Tibial nerve (tissue), 4 donors: ENCODE measurements at regions not wholly inside any gene's neighbourhood (a gene's known extent, or its start where the extent isn't known, plus 50 kb on each side); places are given as distances from the start of the nearest gene placed in this dataset.
"Not testable (repeated sequence)": the region's sequence is repeated elsewhere in the genome, so short reads cannot be mapped to it uniquely, and the experiment has no call there.

Experiments
- DNase-seq, 2 donors: peaks; one replicate each; pipeline ENCODE4 v3.0.0-alpha.2; 2019; ENCODE audit warnings: low spot score in 2 of 2
- H3K27ac ChIP-seq, 4 donors: fragments of 200-600 bp; sonication (generic) in 3 of 4; one replicate each; pipeline ENCODE4 v1.5.1; 2017 to 2019; ENCODE audit warnings: mild to moderate bottlenecking in 1 of 4
- H3K27me3 ChIP-seq, 2 donors: fragments of 200-600 bp; sonication (generic) in 1 of 2; one replicate each; pipeline versions ENCODE4 v1.5.1 to v1.6.0; 2017 to 2019
- H3K36me3 ChIP-seq, 3 donors: fragments of 200-600 bp; sonication (generic); one replicate each; pipeline ENCODE4 v1.5.1; 2018 to 2019
- H3K4me1 ChIP-seq, 4 donors: fragments of 200-600 bp; sonication (generic) in 3 of 4; one replicate each; pipeline ENCODE4 v1.5.1; 2017 to 2019
- H3K4me3 ChIP-seq, 4 donors: fragments of 200-600 bp; sonication (generic) in 3 of 4; one replicate each; pipeline ENCODE4 v1.5.1; 2017 to 2019; ENCODE audit warnings: mild to moderate bottlenecking in 1 of 4, moderate library complexity in 1 of 4
- H3K9me3 ChIP-seq, 4 donors: fragments of 200-600 bp; sonication (generic) in 3 of 4; one replicate each; pipeline ENCODE4 v1.5.1; 2017 to 2019
- CTCF ChIP-seq, 5 experiments: fragments of 200-600 bp in 3 of 5; fragments of 450-650 bp in 2 of 5; sonication (generic) in 3 of 5; IDR thresholded peaks; one replicate each; pipeline ENCODE4 v1.5.1; 2016 to 2019; ENCODE audit warnings: antibody characterized with exemption in 5 of 5, mild to moderate bottlenecking in 3 of 5, moderate library complexity in 2 of 5
- EP300 ChIP-seq, 2 donors: sonication (generic); formaldehyde crosslinking; IDR thresholded peaks; one replicate each; pipeline ENCODE4 v1.6.1; 2017; ENCODE audit warnings: antibody characterized with exemption in 2 of 2, mild to moderate bottlenecking in 1 of 2
- POLR2A ChIP-seq, 2 donors: fragments of 450-650 bp; IDR thresholded peaks; one replicate each; pipeline ENCODE4 v1.6.1; 2017; ENCODE audit warnings: antibody characterized with exemption in 2 of 2, mild to moderate bottlenecking in 2 of 2, moderate library complexity in 2 of 2
- WGBS, 2 donors: methylation state at CpG; one replicate each; pipeline ENCODE4 v1.1.5; 2018; 5-methylcytosine and 5-hydroxymethylcytosine counted together

DNA sequence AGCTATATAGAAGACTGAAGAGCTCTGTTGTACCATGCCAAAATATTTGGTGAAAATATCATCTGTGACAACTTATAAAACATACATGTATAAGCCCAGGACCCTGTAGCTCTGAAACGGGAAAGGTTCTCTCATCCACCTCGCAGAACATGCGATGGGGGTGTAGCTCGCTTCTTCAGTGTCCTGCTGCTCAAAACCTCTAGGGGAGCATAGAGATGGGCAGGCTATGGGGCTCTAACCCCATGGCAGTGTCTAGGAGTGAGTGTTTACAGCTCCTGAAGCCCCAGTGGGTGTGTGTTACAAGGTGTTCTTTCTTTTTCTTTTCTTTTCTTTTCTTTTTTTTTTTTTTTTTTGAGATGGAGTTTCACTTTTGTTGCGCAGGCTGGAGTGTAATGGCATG lies 505.2 kb upstream of the SYNCRIP start:
- Histone ChIP-seq H3K36me3 (no peaks in the 10 kb centered on the region), H3K9me3 (peaks cover 0 to 5% (median 0%) of the 10 kb centered on the region in 4 donors), H3K4me3 (no peak overlapping the region), H3K27ac (no peak overlapping the region), H3K4me1 (no peaks in the 10 kb centered on the region), H3K27me3 (no peaks in the 10 kb centered on the region)
- WGBS, 2 donors: 82 to 85% methylated on average over 5 of the region's 5 CpGs
- DNase-seq: no peak
- TF ChIP-seq EP300 (IDR thresholded peaks at IDR 0.05): no peak
- TF ChIP-seq CTCF (IDR thresholded peaks at IDR 0.05): no peak
- TF ChIP-seq POLR2A (IDR thresholded peaks at IDR 0.05): no peak

GRCh38 chr6:86147311-86147710 lies 504.6 kb upstream of the SYNCRIP start:
- H3K36me3 ChIP-seq: no peaks in the 10 kb centered on the region
- 93 to 95% methylated on average over 3 of the region's 3 CpGs for WGBS, 2 donors
- no peaks in the 10 kb centered on the region for H3K27me3 ChIP-seq
- H3K4me3 ChIP-seq: no peak overlapping the region
- TF ChIP-seq EP300 (IDR thresholded peaks at IDR 0.05) (no peak), POLR2A (IDR thresholded peaks at IDR 0.05) (no peak), CTCF (IDR thresholded peaks at IDR 0.05) (no peak)
- H3K27ac ChIP-seq: no peak overlapping the region
- peaks cover 0 to 6% (median 0%) of the 10 kb centered on the region in 4 donors for H3K9me3 ChIP-seq
- H3K4me1 ChIP-seq: no peaks in the 10 kb centered on the region
- DNase-seq: no peak

DNA sequence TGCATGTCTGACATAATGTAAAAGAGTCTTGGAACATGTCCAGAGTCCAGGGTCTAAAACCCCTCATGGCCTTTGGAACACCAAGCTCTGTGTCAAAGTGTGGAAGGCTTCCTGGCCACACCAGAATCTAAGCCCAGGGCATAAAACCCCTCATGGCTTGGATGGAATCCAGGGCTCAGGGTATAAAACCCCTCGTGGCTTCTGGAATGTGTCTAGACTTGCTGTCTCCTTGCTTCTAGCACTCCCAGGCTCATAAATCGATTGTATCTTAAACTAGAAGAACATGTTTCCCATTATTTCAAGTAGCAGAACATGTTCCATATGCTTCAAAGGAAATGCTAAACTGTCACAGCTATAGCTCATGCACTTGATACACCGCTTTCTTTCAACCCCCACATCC lies 504.1 kb upstream of the SYNCRIP start:
- WGBS, 2 donors: 36 to 42% methylated on average over 3 of the region's 3 CpGs

DNA sequence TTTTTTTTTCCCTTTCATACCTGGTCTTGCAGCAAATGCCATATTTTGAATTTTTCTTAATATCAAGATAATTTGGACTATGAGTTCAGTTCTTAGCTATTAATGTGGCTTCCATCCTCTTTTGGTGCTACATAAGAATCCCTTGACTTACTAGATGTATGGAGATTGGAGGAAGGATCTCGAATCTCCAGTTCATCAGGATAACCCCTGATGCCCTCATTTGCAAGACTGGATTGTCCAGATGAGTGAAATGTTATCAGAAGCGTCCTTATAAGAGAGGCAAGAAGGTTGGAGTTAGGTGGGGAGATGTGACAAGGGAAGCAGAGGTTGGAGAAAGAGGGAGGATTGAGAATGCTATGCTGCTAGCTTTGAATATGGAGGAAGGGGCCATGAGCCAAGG lies 499.6 kb upstream of the SYNCRIP start:
- H3K27ac ChIP-seq: no peak overlapping the region
- no peaks in the 10 kb centered on the region for H3K36me3 ChIP-seq
- 53 to 61% methylated on average over 2 of the region's 2 CpGs for WGBS, 2 donors
- peaks cover 0 to 6% (median 0%) of the 10 kb centered on the region in 4 donors for H3K9me3 ChIP-seq
- no peak overlapping the region for H3K4me3 ChIP-seq
- no peak for DNase-seq
- H3K27me3 ChIP-seq: no peaks in the 10 kb centered on the region
- no peak for TF ChIP-seq CTCF (IDR thresholded peaks at IDR 0.05)
- no peaks in the 10 kb centered on the region for H3K4me1 ChIP-seq

More for the DNA sequence above, 504.1 kb upstream of the SYNCRIP start:
- H3K27me3 ChIP-seq, H3K36me3 ChIP-seq, H3K4me1 ChIP-seq, DNase-seq, H3K27ac ChIP-seq, H3K9me3 ChIP-seq, H3K4me3 ChIP-seq: not testable (repeated sequence)

DNA sequence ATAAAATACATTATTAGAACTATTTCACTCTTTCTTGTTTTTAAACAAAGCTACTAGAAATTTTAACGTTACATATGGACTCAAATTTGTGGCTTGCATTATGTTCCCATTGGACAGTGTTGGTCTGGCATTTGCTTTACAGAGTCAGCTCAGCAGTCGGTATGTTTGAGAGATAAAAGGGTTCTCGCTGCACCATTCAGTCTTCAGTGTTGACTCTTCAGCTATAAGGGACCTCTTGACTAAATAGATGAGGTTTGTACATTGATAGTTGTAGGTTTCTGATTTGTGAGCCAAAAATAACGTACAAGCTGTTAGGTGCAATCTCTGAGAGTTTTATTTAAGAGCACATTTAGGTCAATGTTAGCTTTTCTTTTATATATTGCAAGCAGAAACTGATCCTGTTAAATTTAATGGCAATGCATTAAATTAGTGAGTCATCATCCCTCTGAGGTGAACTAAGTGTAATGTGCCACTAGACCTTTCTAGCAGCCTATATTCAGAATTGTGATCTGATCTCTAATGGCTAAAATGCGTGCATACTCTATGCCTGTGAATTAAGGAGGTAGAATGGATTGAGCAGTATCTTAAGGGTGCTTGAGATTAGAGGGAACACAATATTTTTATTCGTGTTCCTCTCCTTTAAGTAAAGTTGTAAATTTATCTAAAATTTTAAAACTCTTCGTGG lies 485.6 kb upstream of the SYNCRIP start:
- Histone ChIP-seq H3K27me3 (no peaks in the 10 kb centered on the region), H3K4me3 (no peak overlapping the region), H3K9me3 (peaks cover 0 to 15% (median 2%) of the 10 kb centered on the region in 4 donors), H3K27ac (no peak overlapping the region), H3K4me1 (no peaks in the 10 kb centered on the region), H3K36me3 (no peaks in the 10 kb centered on the region)
- DNase-seq: no peak
- TF ChIP-seq CTCF (IDR thresholded peaks at IDR 0.05) (no peak), EP300 (IDR thresholded peaks at IDR 0.05) (no peak), POLR2A (IDR thresholded peaks at IDR 0.05) (no peak)
- 69 to 70% methylated on average over 7 of the region's 7 CpGs for whole genome bisulfite sequencing, 2 donors

DNA sequence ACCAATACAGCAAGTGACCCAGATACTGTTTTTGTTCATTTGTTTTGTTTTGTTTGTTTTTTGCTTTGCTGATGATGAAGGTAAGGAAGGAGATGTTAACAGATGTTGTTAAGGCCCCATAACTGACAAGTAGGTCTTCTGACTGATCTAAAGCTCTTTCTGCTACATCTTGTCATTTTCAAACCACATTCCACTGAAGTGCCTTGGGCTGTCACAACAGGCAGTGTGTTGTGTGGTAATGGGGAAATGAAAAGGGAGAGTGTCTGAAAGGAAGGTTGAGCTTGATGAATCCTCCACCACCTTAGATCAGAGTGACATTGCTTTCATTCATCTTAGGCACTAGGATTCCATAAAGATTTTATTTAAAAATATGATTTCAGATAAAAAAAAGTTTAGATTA lies 479.4 kb upstream of the SYNCRIP start:
- Histone ChIP-seq H3K27me3 (no peaks in the 10 kb centered on the region), H3K9me3 (peaks cover 0 to 1% (median 0%) of the 10 kb centered on the region in 4 donors), H3K27ac (no peak overlapping the region), H3K4me3 (no peak overlapping the region), H3K4me1 (no peaks in the 10 kb centered on the region), H3K36me3 (no peaks in the 10 kb centered on the region)
- TF ChIP-seq POLR2A (IDR thresholded peaks at IDR 0.05): no peak
- no peak for TF ChIP-seq CTCF (IDR thresholded peaks at IDR 0.05)
- TF ChIP-seq EP300 (IDR thresholded peaks at IDR 0.05): no peak
- no peak for DNase-seq
